ENCODE measurements at regions not wholly inside any gene's neighbourhood (a gene's known extent, or its start where the extent isn't known, plus 50 kb on each side); places are given as distances from the start of the nearest gene placed in this dataset.

- no peak for TF ChIP-seq CTCF (conservative IDR thresholded peaks at IDR 0.05; ENCODE audit: control insufficient read depth, insufficient read depth, low read depth, low read length)
- DNase-seq (ENCODE audit: low read depth): no peak
- no peak overlapping the region for H3K4me3 ChIP-seq (ENCODE audit: control insufficient read depth, low read depth, low read length)
Observed at GRCh38 chr2:186302263-186302662, 183.8 kb upstream of the ZC3H15 start.

DNA sequence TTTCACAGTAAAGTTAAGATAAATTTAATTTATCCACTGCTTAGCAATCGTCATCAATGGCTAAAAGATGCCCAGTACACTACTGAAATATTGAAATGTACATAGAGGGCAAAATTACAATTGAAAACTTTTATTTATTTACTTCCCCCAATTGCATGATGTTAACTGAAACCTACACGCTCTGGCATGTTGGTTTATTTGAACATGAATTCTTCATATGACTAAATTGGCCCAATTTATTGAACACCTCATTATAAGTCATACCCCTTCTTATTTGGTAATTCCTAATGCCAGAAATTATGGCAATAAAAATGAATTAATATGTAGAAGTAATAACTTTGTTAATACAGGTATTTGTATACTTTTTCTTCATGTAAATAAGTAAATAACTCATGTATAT lies 183.0 kb upstream of the ZC3H15 start:
- H3K4me3 ChIP-seq (ENCODE audit: control insufficient read depth, low read depth, low read length): no peak overlapping the region
- no peak for TF ChIP-seq CTCF (conservative IDR thresholded peaks at IDR 0.05; ENCODE audit: control insufficient read depth, insufficient read depth, low read depth, low read length)
- no peak for DNase-seq (ENCODE audit: low read depth)

DNA sequence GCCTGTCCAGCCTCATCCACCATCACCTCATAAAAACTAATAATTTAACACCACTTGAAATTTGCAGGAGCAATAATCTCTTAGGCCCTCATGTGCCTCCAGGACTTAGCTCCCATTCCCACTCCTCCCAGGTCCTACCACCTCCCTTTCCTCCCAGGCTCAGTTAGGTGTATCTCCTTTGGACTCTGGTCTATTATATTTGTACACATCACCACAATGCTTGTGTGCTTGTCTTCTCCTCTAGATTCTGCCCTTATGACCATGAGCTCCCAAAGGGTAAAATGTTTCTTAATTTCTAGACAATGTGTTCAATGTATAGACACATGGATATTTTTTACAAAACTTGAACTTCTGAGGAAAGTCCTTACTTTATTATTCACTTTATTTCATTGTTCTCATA lies 182.0 kb upstream of the ZC3H15 start:
- no peak for TF ChIP-seq CTCF (conservative IDR thresholded peaks at IDR 0.05; ENCODE audit: control insufficient read depth, insufficient read depth, low read depth, low read length)
- H3K4me3 ChIP-seq (ENCODE audit: control insufficient read depth, low read depth, low read length): no peak overlapping the region
- no peak for DNase-seq (ENCODE audit: low read depth)

GRCh38 chr2:186306754-186307153 lies 179.3 kb upstream of the ZC3H15 start:
- no peak for TF ChIP-seq CTCF (conservative IDR thresholded peaks at IDR 0.05; ENCODE audit: control insufficient read depth, insufficient read depth, low read depth, low read length)
- H3K4me3 ChIP-seq (ENCODE audit: control insufficient read depth, low read depth, low read length): no peak overlapping the region
- no peak for DNase-seq (ENCODE audit: low read depth)

DNA sequence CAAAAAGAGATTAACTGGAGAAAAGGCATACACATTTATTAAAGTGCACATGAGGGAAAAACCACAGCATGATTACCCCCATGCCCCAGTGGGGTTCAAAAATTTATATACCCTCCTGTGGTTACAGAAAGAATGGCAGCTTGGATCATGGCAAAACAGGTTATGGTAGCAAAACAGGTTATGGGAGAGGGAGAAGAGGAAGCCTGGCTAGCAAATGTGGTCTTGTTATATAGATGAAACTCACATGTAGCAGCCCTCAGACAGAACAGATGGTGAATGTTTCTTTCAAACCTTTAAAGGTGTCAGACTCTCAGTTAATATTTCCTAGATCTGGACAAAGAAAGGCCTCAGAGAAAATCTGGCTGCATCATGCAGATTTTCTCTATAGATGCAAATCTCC lies 178.2 kb upstream of the ZC3H15 start:
- TF ChIP-seq CTCF (conservative IDR thresholded peaks at IDR 0.05; ENCODE audit: control insufficient read depth, insufficient read depth, low read depth, low read length): no peak
- DNase-seq (ENCODE audit: low read depth): no peak

GRCh38 chr2:186308347-186308746 lies 177.7 kb upstream of the ZC3H15 start:
- H3K4me3 ChIP-seq (ENCODE audit: control insufficient read depth, low read depth, low read length): no peak overlapping the region
- TF ChIP-seq CTCF (conservative IDR thresholded peaks at IDR 0.05; ENCODE audit: control insufficient read depth, insufficient read depth, low read depth, low read length): no peak
- DNase-seq (ENCODE audit: low read depth): peak; percentile 42

More for the DNA sequence above, 178.2 kb upstream of the ZC3H15 start:
- no peak overlapping the region for H3K4me3 ChIP-seq (ENCODE audit: control insufficient read depth, low read depth, low read length)

DNA sequence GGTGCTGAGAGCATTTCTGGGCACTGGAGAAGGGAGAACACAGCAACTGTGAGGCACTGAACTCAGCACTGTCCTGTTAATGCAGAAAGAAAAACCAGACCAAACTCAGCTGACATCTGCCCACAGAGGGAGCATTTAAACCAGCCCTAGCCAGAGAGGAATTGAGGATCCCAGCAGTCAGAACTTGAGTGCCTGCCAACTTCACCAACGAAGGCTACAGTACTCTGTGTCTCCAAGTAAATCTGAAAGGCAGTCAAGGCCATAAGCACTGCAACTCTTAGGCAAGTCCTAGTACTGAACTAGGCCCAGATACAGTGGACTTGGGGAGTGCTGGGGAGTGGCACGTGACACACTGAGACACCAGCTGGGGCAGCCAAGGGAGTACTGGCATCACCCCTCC lies 176.2 kb upstream of the ZC3H15 start:
- peak; percentile 27 for DNase-seq (ENCODE audit: low read depth)
- TF ChIP-seq CTCF (conservative IDR thresholded peaks at IDR 0.05; ENCODE audit: control insufficient read depth, insufficient read depth, low read depth, low read length): no peak
- H3K4me3 ChIP-seq (ENCODE audit: control insufficient read depth, low read depth, low read length): no peak overlapping the region
